GM19238 (cell line): ENCODE measurements at regions not wholly inside any gene's neighbourhood (a gene's known extent, or its start where the extent isn't known, plus 50 kb on each side); places are given as distances from the start of the nearest gene placed in this dataset.
"Not testable (repeated sequence)": the region's sequence is repeated elsewhere in the genome, so short reads cannot be mapped to it uniquely, and the experiment has no call there.

Experiments
- DNase-seq: peaks from one replicate; pipeline ENCODE4 v3.0.0; 2011; ENCODE audit warnings: low spot score; ENCODE audit not compliant: insufficient read length

- no peak for DNase-seq
Observed at GRCh38 chr10:108980869-108981268, 942.4 kb downstream of the XPNPEP1 start.

GRCh38 chr10:108975459-108976058, 947.8 kb downstream of the XPNPEP1 start:
- no peak for DNase-seq

GRCh38 chr10:108970016-108970415, 953.3 kb downstream of the XPNPEP1 start:
- DNase-seq: no peak

DNA sequence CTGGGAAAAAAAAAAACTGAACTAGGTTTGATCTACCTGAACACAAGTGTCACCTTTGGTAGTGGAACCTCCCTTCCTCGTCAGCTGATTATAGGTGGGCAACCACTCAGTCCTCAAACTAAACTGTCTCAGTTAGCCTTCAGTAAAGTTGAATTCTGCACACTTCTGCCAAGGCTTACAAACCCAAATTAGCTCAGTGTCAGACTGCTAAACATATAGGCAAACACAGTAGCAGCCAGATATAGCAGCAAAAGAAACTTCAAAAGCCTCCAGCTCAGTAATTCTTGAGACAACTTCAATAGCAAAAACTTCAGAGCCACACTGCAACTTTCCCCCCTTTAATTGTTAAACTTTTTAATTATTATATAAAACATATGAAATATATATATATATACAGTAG, 956.9 kb downstream of the XPNPEP1 start:
- DNase-seq: no peak

DNA sequence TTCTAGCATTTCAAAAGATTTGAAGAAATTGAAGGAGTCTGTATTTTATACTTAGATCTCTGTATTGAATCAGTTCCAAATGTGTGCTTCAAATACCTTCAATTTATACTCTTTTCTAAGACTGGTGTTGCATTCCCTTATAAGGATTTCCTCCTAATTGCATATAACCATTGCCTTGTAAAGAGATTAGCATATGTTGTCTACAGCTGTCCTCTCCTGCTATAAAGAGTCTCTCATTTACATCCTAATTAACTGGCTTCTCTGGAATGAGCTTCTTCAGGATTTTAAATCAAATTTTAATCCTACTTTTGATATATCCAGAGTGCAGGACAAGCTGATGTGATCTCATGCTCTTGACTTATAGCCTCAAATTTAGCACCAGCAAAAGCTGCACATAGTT, 957.3 kb downstream of the XPNPEP1 start:
- no peak for DNase-seq

DNA sequence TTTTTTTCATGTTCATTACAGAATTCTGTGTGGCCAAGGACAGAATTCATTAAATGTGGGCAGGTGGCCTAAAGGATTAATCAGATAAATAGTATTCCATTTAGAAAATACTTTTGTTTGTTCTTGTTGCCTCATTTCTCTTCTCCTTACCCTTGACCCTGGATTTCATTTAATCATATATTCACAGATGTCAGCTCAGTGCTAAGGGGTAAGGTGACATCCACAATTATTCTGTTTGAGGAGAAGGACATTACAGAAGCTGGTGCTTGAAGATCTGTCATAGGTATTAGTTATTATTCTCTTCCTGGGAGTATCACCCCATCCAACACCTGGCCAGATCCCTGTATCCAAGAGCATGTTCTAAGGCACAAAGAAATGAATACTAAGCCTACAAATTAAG, 961.1 kb downstream of the XPNPEP1 start:
- no peak for DNase-seq

GRCh38 chr10:108957681-108958080, 965.6 kb downstream of the XPNPEP1 start:
- no peak for DNase-seq

- no peak for DNase-seq
Observed at GRCh38 chr10:108956149-108956548, 967.2 kb downstream of the XPNPEP1 start.

DNA sequence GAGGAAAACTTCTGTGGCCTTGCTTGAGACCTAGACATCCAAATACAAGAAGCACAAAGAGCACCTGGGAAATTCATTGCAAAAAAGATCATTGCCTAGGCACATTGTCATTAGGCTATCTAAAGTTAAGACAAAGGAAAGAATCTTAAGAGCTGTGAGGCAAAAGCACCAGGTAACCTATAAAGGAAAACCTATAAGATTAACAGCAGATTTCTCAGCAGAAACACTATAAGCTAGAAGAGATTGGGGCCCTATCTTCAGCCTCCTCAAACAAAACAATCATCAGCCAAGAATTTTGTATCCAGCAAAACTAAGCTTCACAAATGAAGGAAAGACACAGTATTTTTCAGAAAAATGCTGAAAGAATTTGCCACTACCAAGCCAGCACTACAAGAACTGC, 1003.3 kb downstream of the XPNPEP1 start:
- not testable (repeated sequence) for DNase-seq

DNA sequence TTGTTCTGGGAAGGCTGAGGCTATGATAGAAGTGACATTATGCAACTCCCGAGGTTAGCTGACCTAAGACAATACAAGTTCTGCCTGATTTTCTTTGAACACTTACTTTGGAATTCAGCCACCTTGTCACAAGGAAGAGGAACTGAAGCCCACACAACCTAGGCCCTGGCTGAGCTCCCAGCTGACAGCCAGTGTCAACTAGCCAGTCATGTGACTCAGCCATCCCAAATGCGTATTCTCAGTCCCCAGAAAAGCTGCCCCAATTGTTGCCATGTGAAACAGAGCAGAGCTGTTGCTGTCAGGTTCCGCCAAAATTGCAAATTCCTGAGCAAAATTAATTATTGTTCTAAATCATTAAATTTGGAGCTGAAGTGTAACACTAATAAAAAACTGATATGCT, 1010.0 kb downstream of the XPNPEP1 start:
- no peak for DNase-seq

GRCh38 chr10:108911814-108912541, 1011.3 kb downstream of the XPNPEP1 start:
- no peak for DNase-seq

GRCh38 chr10:108908096-108908495, 1015.2 kb downstream of the XPNPEP1 start:
- no peak for DNase-seq

GRCh38 chr10:108905821-108906220, 1017.5 kb downstream of the XPNPEP1 start:
- no peak for DNase-seq

GRCh38 chr10:108905171-108905570, 1018.1 kb downstream of the XPNPEP1 start:
- no peak for DNase-seq

GRCh38 chr10:108904163-108904838, 1019.0 kb downstream of the XPNPEP1 start:
- no peak for DNase-seq

- no peak for DNase-seq
Observed at GRCh38 chr10:108902619-108903285, 1020.6 kb downstream of the XPNPEP1 start.

DNA sequence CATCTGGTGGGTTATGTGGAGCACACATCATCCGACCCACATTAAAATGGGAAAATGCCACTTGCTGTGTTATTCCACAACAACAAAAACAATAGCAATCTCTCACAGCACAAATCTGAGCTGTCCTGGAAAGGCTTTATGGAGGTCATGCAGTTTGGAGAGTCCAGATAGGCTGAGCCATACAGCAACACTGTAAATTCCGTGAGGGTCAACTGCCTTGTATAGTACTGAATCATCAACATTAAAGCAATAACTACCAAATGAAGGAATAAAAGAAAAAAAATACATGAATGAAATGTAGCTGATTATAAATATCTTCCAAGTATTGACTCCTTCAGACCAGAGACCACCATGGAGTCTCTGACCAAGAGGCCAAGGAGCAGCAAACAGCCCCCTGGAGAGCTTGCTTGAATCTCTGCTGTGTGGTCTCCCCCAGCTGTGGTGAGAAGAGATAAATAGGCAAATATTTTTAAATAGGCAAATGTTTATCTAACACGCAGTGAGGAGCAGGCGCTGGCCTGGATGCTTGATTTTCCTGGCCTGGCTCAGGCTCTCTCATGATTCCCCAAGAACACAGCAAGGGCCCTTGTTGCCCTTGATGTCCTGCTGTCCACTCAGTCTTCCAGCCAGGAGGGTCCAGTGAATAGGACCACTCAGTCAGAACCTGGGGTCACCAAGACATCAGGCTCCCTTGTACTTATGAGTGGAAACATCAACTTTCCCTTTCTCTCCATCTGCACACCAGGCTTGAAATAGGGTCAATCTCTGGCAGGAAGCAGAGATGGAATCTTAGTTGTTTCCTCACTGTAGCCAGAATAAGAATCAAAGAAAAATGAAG, 1021.3 kb downstream of the XPNPEP1 start:
- DNase-seq: no peak

GRCh38 chr10:108899670-108900069, 1023.6 kb downstream of the XPNPEP1 start:
- no peak for DNase-seq

DNA sequence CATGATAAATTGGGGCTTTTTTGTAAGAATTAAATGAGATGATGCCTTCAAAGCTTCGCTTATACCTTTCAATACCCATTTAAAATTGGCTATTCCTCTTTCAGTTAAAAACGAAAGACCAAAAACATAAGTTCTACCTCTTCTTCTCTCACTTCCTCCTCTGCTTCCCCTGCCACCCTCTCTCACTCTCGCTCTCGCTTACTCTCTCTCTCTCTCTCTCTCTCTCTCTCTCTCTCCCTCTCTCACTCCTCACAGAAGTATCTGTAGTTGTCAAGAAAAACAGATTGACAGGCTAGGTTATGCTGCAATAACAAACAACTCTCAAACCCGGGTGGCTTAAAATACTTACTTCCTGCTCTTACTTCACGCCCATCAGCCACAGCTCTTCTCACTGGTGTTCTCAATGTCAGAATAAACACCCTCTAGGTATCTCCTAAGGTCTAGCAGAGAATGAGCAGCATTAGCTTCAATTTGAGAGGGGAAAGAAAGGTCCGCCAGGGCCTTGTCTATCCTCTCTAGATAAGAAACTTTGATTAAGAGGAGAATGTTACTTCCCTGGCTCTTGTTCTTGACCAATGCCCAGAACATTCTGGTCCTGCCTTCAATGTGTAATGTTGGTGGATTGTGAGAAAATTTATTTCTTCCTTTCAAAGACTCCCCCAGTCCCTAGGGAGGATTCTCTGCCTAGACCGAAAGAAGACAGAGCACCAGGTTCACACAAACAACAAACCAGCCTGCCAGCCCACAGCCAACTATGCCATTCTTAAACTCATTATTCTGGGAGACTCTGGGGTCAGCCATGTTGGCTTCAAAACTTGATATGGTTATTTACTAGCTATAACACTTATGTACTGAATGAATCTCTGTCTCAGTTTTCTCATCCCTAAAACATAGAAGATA, 1028.7 kb downstream of the XPNPEP1 start:
- no peak for DNase-seq

- no peak for DNase-seq
Observed at GRCh38 chr10:108877095-108877561, 1046.2 kb downstream of the XPNPEP1 start.
